ENCODE measurements at regions not wholly inside any gene's neighbourhood (a gene's known extent, or its start where the extent isn't known, plus 50 kb on each side); places are given as distances from the start of the nearest gene placed in this dataset.
A peak's percentile ranks its signal among the peaks of the same experiment; 100 is the strongest.

GRCh38 chr7:132666774-132667172 is 90.5 kb upstream of the PLXNA4 start:
- no peak for DNase-seq

- no peak for DNase-seq
These were observed 90.0 kb upstream of the PLXNA4 start for GRCh38 chr7:132666071-132666773.

- peak in 2 of 3 experiments; percentile 31 to 85 for DNase-seq
These were observed 80.8 kb upstream of the PLXNA4 start for GRCh38 chr7:132656846-132657776.

- DNase-seq: no peak
These were observed 80.1 kb upstream of the PLXNA4 start for GRCh38 chr7:132656341-132656740.

GRCh38 chr7:132655131-132655727 is 79.0 kb upstream of the PLXNA4 start:
- DNase-seq: no peak

- no peak for DNase-seq
These were observed 77.9 kb upstream of the PLXNA4 start for GRCh38 chr7:132654150-132654549.

GRCh38 chr7:132653366-132653930 is 77.2 kb upstream of the PLXNA4 start:
- DNase-seq: peak in 1 of 3 experiments; percentile 35

GRCh38 chr7:132652507-132652906 is 76.2 kb upstream of the PLXNA4 start:
- no peak for DNase-seq

- no peak for DNase-seq
These were observed 74.2 kb upstream of the PLXNA4 start for GRCh38 chr7:132650498-132650897.

GRCh38 chr7:132647311-132647710 is 71.0 kb upstream of the PLXNA4 start:
- no peak for DNase-seq

GRCh38 chr7:132646052-132646451 is 69.8 kb upstream of the PLXNA4 start:
- peak in 1 of 3 experiments; percentile 21 for DNase-seq

GRCh38 chr7:132643302-132643701 is 67.0 kb upstream of the PLXNA4 start:
- DNase-seq: no peak

GRCh38 chr7:132641238-132641637 is 65.0 kb upstream of the PLXNA4 start:
- DNase-seq: no peak

GRCh38 chr7:132639983-132640382 is 63.7 kb upstream of the PLXNA4 start:
- no peak for DNase-seq

- no peak for DNase-seq
These were observed 61.7 kb upstream of the PLXNA4 start for GRCh38 chr7:132638000-132638399.

- no peak for DNase-seq
These were observed 60.3 kb upstream of the PLXNA4 start for GRCh38 chr7:132636581-132636980.

- no peak for DNase-seq
These were observed 58.9 kb upstream of the PLXNA4 start for GRCh38 chr7:132635127-132635526.

GRCh38 chr7:132630834-132631233 is 54.6 kb upstream of the PLXNA4 start:
- no peak for DNase-seq
